DND-41 (cell line): ENCODE measurements at regions not wholly inside any gene's neighbourhood (a gene's known extent, or its start where the extent isn't known, plus 50 kb on each side); places are given as distances from the start of the nearest gene placed in this dataset.

Experiments
- CTCF ChIP-seq: IDR thresholded peaks from 2 replicates; pipeline ENCODE4 v1.5.1; 2012; ENCODE audit warnings: borderline replicate concordance, low read length, moderate library complexity, mild to moderate bottlenecking; ENCODE audit not compliant: poor library complexity, severe bottlenecking; ENCODE audit errors: extremely low read depth
- EZH2 ChIP-seq: IDR thresholded peaks from 3 replicates; pipeline ENCODE4 v1.6.1; 2012; ENCODE audit warnings: borderline replicate concordance, low read depth, mild to moderate bottlenecking, moderate library complexity, low read length, inconsistent platforms; ENCODE audit not compliant: severe bottlenecking

GRCh38 chr15:47013446-47013845 lies 703.9 kb upstream of the SEMA6D start:
- TF ChIP-seq EZH2: no peak
- TF ChIP-seq CTCF: no peak
